OCI-LY1 (cell line): ENCODE measurements at regions not wholly inside any gene's neighbourhood (a gene's known extent, or its start where the extent isn't known, plus 50 kb on each side); places are given as distances from the start of the nearest gene placed in this dataset.

Experiments
- H2AFZ ChIP-seq: fragments of 200-600 bp; sonication (generic), shearing (Covaris generic); 2 replicates; pipeline ENCODE4 v1.6.0; 2014; ENCODE audit warnings: antibody characterized with exemption, mild to moderate bottlenecking, low read length
- H3F3A ChIP-seq: fragments of 200-600 bp; sonication (generic), shearing (Covaris generic); 2 replicates; pipeline ENCODE4 v1.6.0; 2014; ENCODE audit warnings: mild to moderate bottlenecking, antibody characterized with exemption, low read length, moderate library complexity; ENCODE audit not compliant: insufficient read depth
- H3K27ac ChIP-seq: fragments of 200-600 bp; sonication (generic); 2 replicates; pipeline ENCODE4 v1.5.1; 2014; ENCODE audit warnings: low read length, mixed run types, mild to moderate bottlenecking, low read depth; ENCODE audit not compliant: poor library complexity, severe bottlenecking
- H3K27me3 ChIP-seq: fragments of 200-600 bp; sonication (generic); 2 replicates; pipeline ENCODE4 v1.6.0; 2014; ENCODE audit warnings: antibody characterized with exemption, mild to moderate bottlenecking, low read length, moderate library complexity; ENCODE audit not compliant: insufficient read depth
- H3K36me3 ChIP-seq: fragments of 200-600 bp; sonication (generic); 2 replicates; pipeline ENCODE4 v1.6.1; 2014; ENCODE audit warnings: mild to moderate bottlenecking, antibody characterized with exemption, low read length, moderate library complexity, mixed read lengths; ENCODE audit not compliant: insufficient read depth
- H3K4me1 ChIP-seq: fragments of 200-600 bp; sonication (generic); 2 replicates; pipeline ENCODE4 v1.5.1; 2014; ENCODE audit warnings: mild to moderate bottlenecking, low read length, moderate library complexity; ENCODE audit not compliant: insufficient read depth, severe bottlenecking
- H3K4me2 ChIP-seq: fragments of 200-600 bp; sonication (generic), shearing (Covaris generic); 2 replicates; pipeline ENCODE4 v1.6.1; 2014; ENCODE audit warnings: low read length
- H3K4me3 ChIP-seq: fragments of 200-600 bp; sonication (generic); 2 replicates; pipeline ENCODE4 v1.5.1; 2014; ENCODE audit warnings: low read length, low read depth, mild to moderate bottlenecking, mixed read lengths; ENCODE audit not compliant: poor library complexity, severe bottlenecking
- H3K79me2 ChIP-seq: fragments of 200-600 bp; shearing (Covaris generic); 2 replicates; pipeline ENCODE4 v1.6.1; 2016; ENCODE audit warnings: mixed run types, low read length, mixed read lengths; ENCODE audit not compliant: insufficient read depth
- H3K9ac ChIP-seq: fragments of 200-600 bp; sonication (generic), shearing (Covaris generic); 2 replicates; pipeline ENCODE4 v1.6.1; 2014; ENCODE audit warnings: mild to moderate bottlenecking, low read length, mixed read lengths
- H3K9me2 ChIP-seq: fragments of 200-600 bp; sonication (generic), shearing (Covaris generic); 2 replicates; pipeline ENCODE4 v1.6.1; 2014; ENCODE audit warnings: low read depth, mild to moderate bottlenecking, low read length, mixed read lengths
- H3K9me3 ChIP-seq: fragments of 200-600 bp; shearing (Covaris generic); 2 replicates; pipeline ENCODE4 v1.6.1; 2014; ENCODE audit warnings: low read length, mixed read lengths
- H4K20me1 ChIP-seq: fragments of 200-600 bp; sonication (generic), shearing (Covaris generic); 2 replicates; pipeline ENCODE4 v1.6.0; 2016; ENCODE audit warnings: mild to moderate bottlenecking, low read length; ENCODE audit not compliant: insufficient read depth
- CTCF ChIP-seq: fragments of 200-600 bp; sonication (generic), shearing (Covaris generic); IDR thresholded peaks from 2 replicates; pipeline ENCODE4 v1.5.1; 2017; ENCODE audit warnings: mild to moderate bottlenecking, antibody characterized with exemption, low read length, moderate library complexity, mixed read lengths
- EZH2 ChIP-seq: fragments of 200-600 bp; sonication (generic), shearing (Covaris generic); IDR thresholded peaks from 2 replicates; pipeline ENCODE4 v1.8.0; 2017; ENCODE audit warnings: borderline replicate concordance, mixed run types, mild to moderate bottlenecking, antibody characterized with exemption, low read length, moderate library complexity, mixed read lengths

GRCh38 chr4:177945268-177945667 lies 503.0 kb upstream of the AGA start:
- H4K20me1 ChIP-seq, result no peaks in the 10 kb centered on the region
- H3K27ac ChIP-seq, result no peak overlapping the region
- no peaks in the 10 kb centered on the region for H3K9me2 ChIP-seq
- H3K4me1 ChIP-seq, result no peaks in the 10 kb centered on the region
- H3K79me2 ChIP-seq, result no peaks in the 10 kb centered on the region
- H3F3A ChIP-seq, result no peaks in the 10 kb centered on the region
- H3K36me3 ChIP-seq, result no peaks in the 10 kb centered on the region
- no peak overlapping the region for H3K9ac ChIP-seq
- no peaks in the 10 kb centered on the region for H3K9me3 ChIP-seq
- no peak overlapping the region for H3K4me2 ChIP-seq
- no peak overlapping the region for H3K4me3 ChIP-seq
- TF ChIP-seq CTCF (no peak), EZH2 (no peak)
- no peak overlapping the region for H2AFZ ChIP-seq
- no peaks in the 10 kb centered on the region for H3K27me3 ChIP-seq

- no peaks in the 10 kb centered on the region for H3K9me2 ChIP-seq
- H3K9me3 ChIP-seq, result no peaks in the 10 kb centered on the region
- no peak overlapping the region for H3K4me2 ChIP-seq
- no peak overlapping the region for H3K27ac ChIP-seq
- TF ChIP-seq CTCF, result no peak
- no peak for TF ChIP-seq EZH2
- no peak overlapping the region for H2AFZ ChIP-seq
- H3K4me3 ChIP-seq, result no peak overlapping the region
- H3F3A ChIP-seq, result no peaks in the 10 kb centered on the region
- no peaks in the 10 kb centered on the region for H3K4me1 ChIP-seq
- no peaks in the 10 kb centered on the region for H3K79me2 ChIP-seq
- no peaks in the 10 kb centered on the region for H4K20me1 ChIP-seq
- no peak overlapping the region for H3K9ac ChIP-seq
- no peaks in the 10 kb centered on the region for H3K27me3 ChIP-seq
- no peaks in the 10 kb centered on the region for H3K36me3 ChIP-seq
Measured at GRCh38 chr4:177947607-177948006, 505.4 kb upstream of the AGA start.

GRCh38 chr4:177948853-177949252 lies 506.6 kb upstream of the AGA start:
- H3K79me2 ChIP-seq, result no peaks in the 10 kb centered on the region
- H3K4me2 ChIP-seq, result no peak overlapping the region
- no peaks in the 10 kb centered on the region for H4K20me1 ChIP-seq
- no peaks in the 10 kb centered on the region for H3K4me1 ChIP-seq
- H3K27me3 ChIP-seq, result no peaks in the 10 kb centered on the region
- H3K27ac ChIP-seq, result no peak overlapping the region
- no peaks in the 10 kb centered on the region for H3F3A ChIP-seq
- H3K9ac ChIP-seq, result no peak overlapping the region
- H3K4me3 ChIP-seq, result no peak overlapping the region
- H2AFZ ChIP-seq, result no peak overlapping the region
- no peak for TF ChIP-seq EZH2
- no peak for TF ChIP-seq CTCF
- H3K9me2 ChIP-seq, result no peaks in the 10 kb centered on the region
- H3K36me3 ChIP-seq, result no peaks in the 10 kb centered on the region
- no peaks in the 10 kb centered on the region for H3K9me3 ChIP-seq
